GM19238 (cell line): ENCODE measurements at regions not wholly inside any gene's neighbourhood (a gene's known extent, or its start where the extent isn't known, plus 50 kb on each side); places are given as distances from the start of the nearest gene placed in this dataset.
"Not testable (repeated sequence)": the region's sequence is repeated elsewhere in the genome, so short reads cannot be mapped to it uniquely, and the experiment has no call there.

Experiments
- DNase-seq: peaks from one replicate; pipeline ENCODE4 v3.0.0; 2011; ENCODE audit warnings: low spot score; ENCODE audit not compliant: insufficient read length

- no peak for DNase-seq
These were observed 491.2 kb upstream of the LCORL start for GRCh38 chr4:18512718-18513117.

- DNase-seq = no peak
These were observed 490.2 kb upstream of the LCORL start for GRCh38 chr4:18511727-18512126.

- no peak for DNase-seq
These were observed 487.2 kb upstream of the LCORL start for GRCh38 chr4:18508786-18509185.

- DNase-seq = no peak
These were observed 459.4 kb upstream of the LCORL start for GRCh38 chr4:18480928-18481327.

GRCh38 chr4:18480342-18480741 is 458.8 kb upstream of the LCORL start:
- DNase-seq = no peak

GRCh38 chr4:18479825-18480224 is 458.3 kb upstream of the LCORL start:
- DNase-seq = no peak

GRCh38 chr4:18463987-18464559 is 442.5 kb upstream of the LCORL start:
- no peak for DNase-seq

GRCh38 chr4:18458465-18458864 is 436.9 kb upstream of the LCORL start:
- DNase-seq = no peak

- DNase-seq = no peak
These were observed 432.8 kb upstream of the LCORL start for GRCh38 chr4:18454349-18454748.

GRCh38 chr4:18445110-18445509 is 423.6 kb upstream of the LCORL start:
- no peak for DNase-seq

- DNase-seq = no peak
These were observed 422.7 kb upstream of the LCORL start for GRCh38 chr4:18444206-18444605.

GRCh38 chr4:18442957-18443356 is 421.4 kb upstream of the LCORL start:
- DNase-seq = no peak

GRCh38 chr4:18441676-18442075 is 420.1 kb upstream of the LCORL start:
- no peak for DNase-seq

- no peak for DNase-seq
These were observed 419.6 kb upstream of the LCORL start for GRCh38 chr4:18441203-18441590.

- DNase-seq = no peak
These were observed 419.1 kb upstream of the LCORL start for GRCh38 chr4:18440527-18441202.

- no peak for DNase-seq
These were observed 417.8 kb upstream of the LCORL start for GRCh38 chr4:18439311-18439710.

- no peak for DNase-seq
These were observed 414.2 kb upstream of the LCORL start for GRCh38 chr4:18435781-18436180.

GRCh38 chr4:18422685-18423084 is 401.1 kb upstream of the LCORL start:
- no peak for DNase-seq

- DNase-seq = no peak
These were observed 400.0 kb upstream of the LCORL start for GRCh38 chr4:18421519-18421918.

- no peak for DNase-seq
These were observed 398.2 kb upstream of the LCORL start for GRCh38 chr4:18419780-18420179.

- DNase-seq = not testable (repeated sequence)
These were observed 396.8 kb upstream of the LCORL start for GRCh38 chr4:18418195-18418898.

- not testable (repeated sequence) for DNase-seq
These were observed 396.1 kb upstream of the LCORL start for GRCh38 chr4:18417651-18418050.

GRCh38 chr4:18406264-18406663 is 384.7 kb upstream of the LCORL start:
- DNase-seq = no peak
